Gastroesophageal sphincter (tissue), 4 donors: ENCODE measurements at regions not wholly inside any gene's neighbourhood (a gene's known extent, or its start where the extent isn't known, plus 50 kb on each side); places are given as distances from the start of the nearest gene placed in this dataset.
"Not testable (repeated sequence)": the region's sequence is repeated elsewhere in the genome, so short reads cannot be mapped to it uniquely, and the experiment has no call there.

ENCODE experiments used
- ATAC-seq: fragments of 150-250 bp; one replicate; pipeline ENCODE4 v1.9.1; 2016; ENCODE audit warnings: mild to moderate bottlenecking, moderate library complexity
- H3K27ac ChIP-seq, 4 donors: fragments of 200-600 bp; sonication (generic) in 3 of 4; 1 replicate in 3 of 4; 2 replicates in 1 of 4; pipeline ENCODE4 v1.5.1; 2016 to 2019
- H3K27me3 ChIP-seq: fragments of 200-600 bp; sonication (generic); one replicate; pipeline ENCODE4 v1.5.1; 2019
- H3K36me3 ChIP-seq, 2 donors: fragments of 200-600 bp; sonication (generic); one replicate each; pipeline ENCODE4 v1.5.1; 2019; ENCODE audit warnings: control low read depth in 1 of 2
- H3K4me1 ChIP-seq, 3 donors: fragments of 200-600 bp; sonication (generic); 1 replicate in 2 of 3; 2 replicates in 1 of 3; pipeline ENCODE4 v1.5.1; 2016 to 2019; ENCODE audit warnings: control low read depth in 2 of 3
- H3K4me3 ChIP-seq, 2 donors: fragments of 200-600 bp; sonication (generic); one replicate each; pipeline ENCODE4 v1.5.1; 2019; ENCODE audit warnings: mild to moderate bottlenecking in 1 of 2, moderate library complexity in 1 of 2
- H3K9me3 ChIP-seq, 3 donors: fragments of 200-600 bp; sonication (generic); one replicate each; pipeline ENCODE4 v1.5.1; 2017 to 2019; ENCODE audit warnings: control low read depth in 2 of 3
- EP300 ChIP-seq: sonication (generic); formaldehyde crosslinking; IDR thresholded peaks from one replicate; pipeline ENCODE4 v1.6.1; 2017; ENCODE audit warnings: antibody characterized with exemption, mild to moderate bottlenecking
- POLR2A ChIP-seq, 2 donors: fragments of 450-650 bp; IDR thresholded peaks; one replicate each; pipeline ENCODE4 v1.6.1; 2017; ENCODE audit warnings: antibody characterized with exemption in 2 of 2, mild to moderate bottlenecking in 2 of 2, moderate library complexity in 1 of 2
- POLR2AphosphoS5 ChIP-seq: sonication (generic); formaldehyde crosslinking; IDR thresholded peaks from one replicate; pipeline ENCODE4 v1.6.1; 2017; ENCODE audit warnings: antibody characterized with exemption
- WGBS, 2 donors: methylation state at CpG; one replicate each; pipeline ENCODE4 v1.1.5; 2018; ENCODE audit warnings: low coverage in 1 of 2; 5-methylcytosine and 5-hydroxymethylcytosine counted together
- TF ChIP-seq, protein P1 (sequence below), 4 experiments: fragments of 200-600 bp in 2 of 4; fragments of 450-650 bp in 2 of 4; sonication (generic) in 1 of 4; IDR thresholded peaks; one replicate each; pipeline ENCODE4 v1.5.1; 2017 to 2019; ENCODE audit warnings: antibody characterized with exemption in 4 of 4, mild to moderate bottlenecking in 2 of 4, moderate library complexity in 2 of 4

DNA sequence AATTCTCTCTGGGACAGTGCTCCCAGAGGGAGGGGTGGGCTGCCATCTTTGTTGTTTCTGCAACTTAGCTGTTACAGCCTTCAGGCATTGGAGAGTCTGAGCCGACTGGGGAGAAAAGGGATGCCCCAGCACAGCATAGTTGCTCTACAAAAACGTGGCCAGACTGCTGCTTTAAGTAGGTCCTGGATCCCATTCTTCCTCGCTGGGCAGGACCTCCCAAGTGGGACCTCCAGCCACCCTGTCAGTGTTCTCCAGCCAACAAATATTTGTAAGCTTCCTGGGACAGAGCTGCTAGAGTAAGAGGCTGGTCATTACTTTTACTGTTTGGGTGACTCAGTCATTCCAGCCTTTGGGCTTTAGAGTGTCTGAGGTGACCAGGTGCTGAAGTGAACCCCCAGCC lies 292.7 kb upstream of the NREP start:
- no peak for TF ChIP-seq POLR2A (IDR thresholded peaks at IDR 0.05)
- TF ChIP-seq, protein P1, sequence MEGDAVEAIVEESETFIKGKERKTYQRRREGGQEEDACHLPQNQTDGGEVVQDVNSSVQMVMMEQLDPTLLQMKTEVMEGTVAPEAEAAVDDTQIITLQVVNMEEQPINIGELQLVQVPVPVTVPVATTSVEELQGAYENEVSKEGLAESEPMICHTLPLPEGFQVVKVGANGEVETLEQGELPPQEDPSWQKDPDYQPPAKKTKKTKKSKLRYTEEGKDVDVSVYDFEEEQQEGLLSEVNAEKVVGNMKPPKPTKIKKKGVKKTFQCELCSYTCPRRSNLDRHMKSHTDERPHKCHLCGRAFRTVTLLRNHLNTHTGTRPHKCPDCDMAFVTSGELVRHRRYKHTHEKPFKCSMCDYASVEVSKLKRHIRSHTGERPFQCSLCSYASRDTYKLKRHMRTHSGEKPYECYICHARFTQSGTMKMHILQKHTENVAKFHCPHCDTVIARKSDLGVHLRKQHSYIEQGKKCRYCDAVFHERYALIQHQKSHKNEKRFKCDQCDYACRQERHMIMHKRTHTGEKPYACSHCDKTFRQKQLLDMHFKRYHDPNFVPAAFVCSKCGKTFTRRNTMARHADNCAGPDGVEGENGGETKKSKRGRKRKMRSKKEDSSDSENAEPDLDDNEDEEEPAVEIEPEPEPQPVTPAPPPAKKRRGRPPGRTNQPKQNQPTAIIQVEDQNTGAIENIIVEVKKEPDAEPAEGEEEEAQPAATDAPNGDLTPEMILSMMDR (IDR thresholded peaks at IDR 0.05): no peak
- no peak for TF ChIP-seq POLR2AphosphoS5
- TF ChIP-seq EP300: no peak
- no peak overlapping the region for H3K27ac ChIP-seq
- no peak for ATAC-seq
- no peaks in the 10 kb centered on the region for H3K36me3 ChIP-seq
- no CpG with 5 or more reads among the region's 3 CpGs for WGBS, 2 donors
- H3K9me3 ChIP-seq: peaks cover 0 to 4% (median 0%) of the 10 kb centered on the region in 3 donors
- no peaks in the 10 kb centered on the region for H3K4me1 ChIP-seq
- no peak overlapping the region for H3K4me3 ChIP-seq
- H3K27me3 ChIP-seq: no peaks in the 10 kb centered on the region

DNA sequence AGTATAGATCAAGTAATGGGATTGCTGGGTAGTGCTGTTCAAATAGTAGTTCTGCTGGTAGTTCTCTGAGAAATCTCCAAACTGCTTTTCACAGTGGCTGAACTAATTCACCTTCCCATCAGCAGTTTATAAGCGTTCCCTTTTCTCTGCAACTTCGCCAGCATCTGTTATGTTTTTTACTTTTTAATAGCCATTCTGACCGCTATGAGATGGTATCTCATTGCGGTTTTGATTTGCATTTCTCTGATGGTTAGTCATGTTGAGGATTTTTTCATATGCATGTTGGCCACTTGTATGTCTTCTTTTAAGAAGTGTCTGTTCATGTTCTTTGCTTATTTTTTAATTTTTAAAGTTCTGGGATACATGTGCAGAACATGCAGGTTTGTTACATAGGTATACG lies 279.2 kb upstream of the NREP start:
- Histone ChIP-seq H3K9me3 (no peaks in the 10 kb centered on the region), H3K36me3 (no peaks in the 10 kb centered on the region), H3K27ac (no peak overlapping the region), H3K4me1 (no peaks in the 10 kb centered on the region), H3K4me3 (no peak overlapping the region), H3K27me3 (no peaks in the 10 kb centered on the region)
- WGBS, 2 donors: 84 to 100% methylated on average over 5 of the region's 5 CpGs
- no peak for ATAC-seq
- TF ChIP-seq POLR2AphosphoS5 (no peak), EP300 (no peak), POLR2A (IDR thresholded peaks at IDR 0.05) (no peak)

GRCh38 chr5:112034421-112034979 lies 277.5 kb upstream of the NREP start:
- no peaks in the 10 kb centered on the region for H3K9me3 ChIP-seq
- H3K4me3 ChIP-seq: no peak overlapping the region
- TF ChIP-seq EP300 (no peak), POLR2A (IDR thresholded peaks at IDR 0.05) (no peak), POLR2AphosphoS5 (no peak)
- TF ChIP-seq, protein P1 (IDR thresholded peaks at IDR 0.05): no peak
- H3K27ac ChIP-seq: no peak overlapping the region
- no peaks in the 10 kb centered on the region for H3K27me3 ChIP-seq
- H3K4me1 ChIP-seq: no peaks in the 10 kb centered on the region
- no peaks in the 10 kb centered on the region for H3K36me3 ChIP-seq
- no peak for ATAC-seq

DNA sequence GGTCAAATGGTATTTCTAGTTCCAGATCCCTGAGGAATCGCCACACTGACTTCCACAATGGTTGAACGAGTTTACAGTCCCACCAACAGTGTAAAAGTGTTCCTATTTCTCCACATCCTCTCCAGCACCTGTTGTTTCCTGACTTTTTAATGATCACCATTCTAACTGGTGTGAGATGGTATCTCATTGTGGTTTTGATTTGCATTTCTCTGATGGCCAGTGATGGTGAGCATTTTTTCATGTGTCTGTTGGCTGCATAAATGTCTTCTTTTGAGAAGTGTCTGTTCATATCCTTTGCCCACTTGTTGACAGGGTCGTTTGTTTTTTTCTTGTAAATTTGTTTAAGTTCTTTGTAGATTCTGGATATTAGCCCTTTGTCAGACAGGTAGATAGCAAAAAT lies 269.9 kb upstream of the NREP start:
- not testable (repeated sequence) for H3K27me3 ChIP-seq, H3K27ac ChIP-seq, H3K9me3 ChIP-seq, H3K36me3 ChIP-seq, H3K4me3 ChIP-seq, ATAC-seq
- peaks cover 0 to 14% (median 0%) of the 10 kb centered on the region in 3 donors for H3K4me1 ChIP-seq
- 90 to 93% methylated on average over 3 of the region's 3 CpGs for WGBS, 2 donors

GRCh38 chr5:112025757-112026156 lies 268.8 kb upstream of the NREP start:
- TF ChIP-seq POLR2A (IDR thresholded peaks at IDR 0.05) (no peak), EP300 (no peak), POLR2AphosphoS5 (no peak)
- TF ChIP-seq, protein P1 (IDR thresholded peaks at IDR 0.05): no peak
- Histone ChIP-seq H3K4me1 (peaks cover 0 to 14% (median 0%) of the 10 kb centered on the region in 3 donors), H3K27ac (no peak overlapping the region), H3K27me3 (no peaks in the 10 kb centered on the region), H3K4me3 (no peak overlapping the region), H3K36me3 (no peaks in the 10 kb centered on the region), H3K9me3 (no peaks in the 10 kb centered on the region)
- 0 to 60% methylated on average over 1 of the region's 1 CpG for WGBS, 2 donors
- ATAC-seq: no peak

GRCh38 chr5:112024769-112025168 lies 267.8 kb upstream of the NREP start:
- Histone ChIP-seq H3K36me3 (no peaks in the 10 kb centered on the region), H3K27ac (no peak overlapping the region), H3K27me3 (no peaks in the 10 kb centered on the region), H3K4me1 (peaks cover 0 to 14% (median 0%) of the 10 kb centered on the region in 3 donors), H3K9me3 (no peaks in the 10 kb centered on the region), H3K4me3 (no peak overlapping the region)
- ATAC-seq: no peak
- 17 to 20% methylated on average over 2 of the region's 2 CpGs for WGBS, 2 donors
- no peak for TF ChIP-seq POLR2A (IDR thresholded peaks at IDR 0.05)
- TF ChIP-seq, protein P1 (IDR thresholded peaks at IDR 0.05): no peak
- TF ChIP-seq EP300: no peak
- TF ChIP-seq POLR2AphosphoS5: no peak
